Natural killer cell (primary cell): ENCODE measurements at regions not wholly inside any gene's neighbourhood (a gene's known extent, or its start where the extent isn't known, plus 50 kb on each side); places are given as distances from the start of the nearest gene placed in this dataset.

Source experiments
- ATAC-seq, 3 donors: fragments of 150-1000 bp in 2 of 3; fragments of 200-7000 bp in 1 of 3; cut with Tn5 transposase; 1 replicate in 1 of 3; 2 replicates in 2 of 3; pipeline ENCODE4 v1.10.0; 2021; ENCODE audit warnings: mild to moderate bottlenecking in 2 of 3, moderate library complexity in 2 of 3
- DNase-seq, 2 donors: peaks; one replicate each; pipeline versions ENCODE4 v3.0.0 to v3.0.0-alpha.2; 2013 to 2021; ENCODE audit warnings: mixed read lengths in 1 of 2
- H3K27ac ChIP-seq: one replicate; pipeline ENCODE4 v1.5.1; 2013; ENCODE audit warnings: mild to moderate bottlenecking, low read length
- H3K27me3 ChIP-seq: one replicate; pipeline ENCODE4 v1.6.1; 2013; ENCODE audit warnings: low read length; ENCODE audit not compliant: control insufficient read depth, insufficient read depth
- H3K36me3 ChIP-seq: one replicate; pipeline ENCODE4 v1.6.1; 2013; ENCODE audit warnings: low read length; ENCODE audit not compliant: control insufficient read depth, insufficient read depth
- H3K4me1 ChIP-seq: one replicate; pipeline ENCODE4 v1.6.1; 2013; ENCODE audit warnings: low read length; ENCODE audit not compliant: control insufficient read depth, insufficient read depth
- H3K4me3 ChIP-seq: one replicate; pipeline ENCODE4 v1.5.1; 2013; ENCODE audit warnings: low read length
- H3K9me3 ChIP-seq: one replicate; pipeline ENCODE4 v1.6.1; 2013; ENCODE audit warnings: low read length; ENCODE audit not compliant: control insufficient read depth, insufficient read depth
- H3K27ac Mint-ChIP-seq, 2 donors: one replicate each; pipeline ENCODE4 v1.8.0; 2022; ENCODE audit warnings: mild to moderate bottlenecking in 2 of 2, mixed read lengths in 2 of 2, moderate library complexity in 1 of 2
- H3K27me3 Mint-ChIP-seq, 2 donors: one replicate each; pipeline ENCODE4 v1.8.0; 2022; ENCODE audit warnings: low read depth in 2 of 2, mixed read lengths in 2 of 2
- H3K36me3 Mint-ChIP-seq: one replicate; pipeline ENCODE4 v1.8.0; 2022; ENCODE audit warnings: mixed read lengths
- H3K4me1 Mint-ChIP-seq, 2 donors: one replicate each; pipeline ENCODE4 v1.8.0; 2022; ENCODE audit warnings: mixed read lengths in 2 of 2
- H3K4me3 Mint-ChIP-seq: one replicate; pipeline ENCODE4 v1.8.0; 2022; ENCODE audit warnings: mild to moderate bottlenecking, moderate library complexity, mixed read lengths
- H3K9me3 Mint-ChIP-seq, 2 donors: one replicate each; pipeline ENCODE4 v1.8.0; 2022; ENCODE audit warnings: mixed read lengths in 2 of 2
- WGBS: methylation state at CpG from one replicate; pipeline ENCODE4 v1.1.7; 2013; ENCODE audit warnings: missing lambda C conversion rate; ENCODE audit not compliant: insufficient coverage; 5-methylcytosine and 5-hydroxymethylcytosine counted together
- intact Hi-C: fragments of 100-400 bp; cut with micrococcal nuclease; formaldehyde crosslinking; loops from one replicate; pipeline ENCODE4 v1.14.2; 2022
- TF ChIP-seq, protein P1 (sequence below): fragments of 200-600 bp; IDR thresholded peaks from one replicate; pipeline ENCODE4 v1.8.0; 2022; ENCODE audit warnings: antibody characterized with exemption

DNA sequence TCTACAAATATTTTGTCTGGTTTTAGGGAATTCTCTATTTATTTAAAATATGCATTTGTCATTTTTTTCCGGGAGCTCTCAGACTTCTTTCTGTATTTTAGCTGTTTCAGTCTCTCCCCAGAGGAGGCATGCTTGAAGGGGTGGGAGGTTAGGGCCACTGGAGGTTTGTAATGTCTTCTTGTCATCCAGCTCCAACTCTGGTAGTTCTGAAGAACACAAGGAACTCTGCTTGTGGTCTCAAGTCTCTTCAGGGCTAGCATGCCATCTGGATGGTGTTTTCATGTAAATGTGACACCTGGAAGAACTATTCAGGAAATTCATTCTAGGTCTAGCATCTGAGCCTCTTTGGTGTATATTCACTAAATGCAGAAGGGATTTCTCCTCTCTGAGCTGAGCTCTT, 518.4 kb upstream of the DCC start:
- intact Hi-C loops: no loop called here
- no peaks in the 10 kb centered on the region for H3K4me1 ChIP-seq
- H3K27ac Mint-ChIP-seq: no peak overlapping the region
- H3K4me1 Mint-ChIP-seq: no peaks in the 10 kb centered on the region
- no peaks in the 10 kb centered on the region for H3K36me3 Mint-ChIP-seq
- no peaks in the 10 kb centered on the region for H3K27me3 Mint-ChIP-seq
- no CpG with 5 or more reads among the region's 1 CpG for WGBS
- no peak overlapping the region for H3K4me3 ChIP-seq
- no peaks in the 10 kb centered on the region for H3K9me3 ChIP-seq
- peaks cover 2 to 4% of the 10 kb centered on the region in 2 donors for H3K9me3 Mint-ChIP-seq
- no peak for ATAC-seq
- no peaks in the 10 kb centered on the region for H3K36me3 ChIP-seq
- H3K27ac ChIP-seq: no peak overlapping the region
- no peak for DNase-seq
- H3K4me3 Mint-ChIP-seq: no peak overlapping the region
- TF ChIP-seq, protein P1, sequence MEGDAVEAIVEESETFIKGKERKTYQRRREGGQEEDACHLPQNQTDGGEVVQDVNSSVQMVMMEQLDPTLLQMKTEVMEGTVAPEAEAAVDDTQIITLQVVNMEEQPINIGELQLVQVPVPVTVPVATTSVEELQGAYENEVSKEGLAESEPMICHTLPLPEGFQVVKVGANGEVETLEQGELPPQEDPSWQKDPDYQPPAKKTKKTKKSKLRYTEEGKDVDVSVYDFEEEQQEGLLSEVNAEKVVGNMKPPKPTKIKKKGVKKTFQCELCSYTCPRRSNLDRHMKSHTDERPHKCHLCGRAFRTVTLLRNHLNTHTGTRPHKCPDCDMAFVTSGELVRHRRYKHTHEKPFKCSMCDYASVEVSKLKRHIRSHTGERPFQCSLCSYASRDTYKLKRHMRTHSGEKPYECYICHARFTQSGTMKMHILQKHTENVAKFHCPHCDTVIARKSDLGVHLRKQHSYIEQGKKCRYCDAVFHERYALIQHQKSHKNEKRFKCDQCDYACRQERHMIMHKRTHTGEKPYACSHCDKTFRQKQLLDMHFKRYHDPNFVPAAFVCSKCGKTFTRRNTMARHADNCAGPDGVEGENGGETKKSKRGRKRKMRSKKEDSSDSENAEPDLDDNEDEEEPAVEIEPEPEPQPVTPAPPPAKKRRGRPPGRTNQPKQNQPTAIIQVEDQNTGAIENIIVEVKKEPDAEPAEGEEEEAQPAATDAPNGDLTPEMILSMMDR: no peak
- no peaks in the 10 kb centered on the region for H3K27me3 ChIP-seq

GRCh38 chr18:51824746-51825145, 515.3 kb upstream of the DCC start:
- no peak for DNase-seq
- no peaks in the 10 kb centered on the region for H3K4me1 ChIP-seq
- no peaks in the 10 kb centered on the region for H3K4me1 Mint-ChIP-seq
- TF ChIP-seq, protein P1: no peak
- H3K9me3 Mint-ChIP-seq: peaks cover 2 to 8% of the 10 kb centered on the region in 2 donors
- no peak overlapping the region for H3K27ac Mint-ChIP-seq
- H3K27me3 ChIP-seq: no peaks in the 10 kb centered on the region
- H3K36me3 Mint-ChIP-seq: no peaks in the 10 kb centered on the region
- no peaks in the 10 kb centered on the region for H3K27me3 Mint-ChIP-seq
- intact Hi-C loops: no loop called here
- ATAC-seq: no peak
- H3K9me3 ChIP-seq: no peaks in the 10 kb centered on the region
- H3K4me3 Mint-ChIP-seq: no peak overlapping the region
- H3K4me3 ChIP-seq: no peak overlapping the region
- no peak overlapping the region for H3K27ac ChIP-seq
- WGBS: 63% methylated on average over 1 of the region's 2 CpGs
- no peaks in the 10 kb centered on the region for H3K36me3 ChIP-seq

DNA sequence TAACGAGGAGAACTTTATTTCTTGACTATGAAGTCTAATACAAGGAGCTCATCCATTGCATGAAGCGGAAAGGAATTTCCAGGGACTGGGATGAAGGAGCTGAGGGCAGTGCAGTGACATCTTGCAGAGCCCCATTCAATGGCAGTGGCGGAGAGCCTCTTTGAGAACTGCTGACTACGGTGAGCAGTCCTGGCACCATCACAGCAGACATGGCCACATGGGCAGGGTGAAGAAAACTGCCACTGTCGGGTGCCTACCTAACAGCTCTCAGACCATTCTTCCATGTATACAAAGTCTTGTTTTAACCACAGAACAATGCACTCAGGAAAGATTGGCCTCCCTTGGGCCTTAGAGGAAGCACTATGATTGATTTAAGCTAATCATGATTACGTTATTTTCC, 506.1 kb upstream of the DCC start:
- Histone ChIP-seq H3K27me3 (no peaks in the 10 kb centered on the region), H3K27ac (no peak overlapping the region), H3K36me3 (no peaks in the 10 kb centered on the region), H3K9me3 (peaks cover 4% of the 10 kb centered on the region), H3K4me3 (no peak overlapping the region), H3K4me1 (no peaks in the 10 kb centered on the region)
- H3K9me3 Mint-ChIP-seq: no peaks in the 10 kb centered on the region
- no peaks in the 10 kb centered on the region for H3K27me3 Mint-ChIP-seq
- no peaks in the 10 kb centered on the region for H3K4me1 Mint-ChIP-seq
- TF ChIP-seq, protein P1: no peak
- no peak overlapping the region for H3K27ac Mint-ChIP-seq
- 54% methylated on average over 6 of the region's 6 CpGs for WGBS
- H3K4me3 Mint-ChIP-seq: no peak overlapping the region
- no peaks in the 10 kb centered on the region for H3K36me3 Mint-ChIP-seq
- intact Hi-C loops: no loop called here
- no peak for DNase-seq
- no peak for ATAC-seq

- Histone ChIP-seq H3K36me3 (no peaks in the 10 kb centered on the region), H3K9me3 (no peaks in the 10 kb centered on the region), H3K27ac (no peak overlapping the region), H3K4me3 (no peak overlapping the region), H3K27me3 (no peaks in the 10 kb centered on the region), H3K4me1 (no peaks in the 10 kb centered on the region)
- Mint-ChIP-seq H3K4me3 (no peak overlapping the region), H3K9me3 (peaks cover 9 to 17% of the 10 kb centered on the region in 2 donors), H3K27me3 (no peaks in the 10 kb centered on the region), H3K4me1 (no peaks in the 10 kb centered on the region), H3K36me3 (no peaks in the 10 kb centered on the region), H3K27ac (no peak overlapping the region)
- TF ChIP-seq, protein P1: no peak
- ATAC-seq: no peak
- no peak for DNase-seq
- intact Hi-C loops: no loop called here
- WGBS: 89% methylated on average over 2 of the region's 2 CpGs
Observed at GRCh38 chr18:51848702-51849101, 491.3 kb upstream of the DCC start.
